ENCODE measurements at regions not wholly inside any gene's neighbourhood (a gene's known extent, or its start where the extent isn't known, plus 50 kb on each side); places are given as distances from the start of the nearest gene placed in this dataset.

DNA sequence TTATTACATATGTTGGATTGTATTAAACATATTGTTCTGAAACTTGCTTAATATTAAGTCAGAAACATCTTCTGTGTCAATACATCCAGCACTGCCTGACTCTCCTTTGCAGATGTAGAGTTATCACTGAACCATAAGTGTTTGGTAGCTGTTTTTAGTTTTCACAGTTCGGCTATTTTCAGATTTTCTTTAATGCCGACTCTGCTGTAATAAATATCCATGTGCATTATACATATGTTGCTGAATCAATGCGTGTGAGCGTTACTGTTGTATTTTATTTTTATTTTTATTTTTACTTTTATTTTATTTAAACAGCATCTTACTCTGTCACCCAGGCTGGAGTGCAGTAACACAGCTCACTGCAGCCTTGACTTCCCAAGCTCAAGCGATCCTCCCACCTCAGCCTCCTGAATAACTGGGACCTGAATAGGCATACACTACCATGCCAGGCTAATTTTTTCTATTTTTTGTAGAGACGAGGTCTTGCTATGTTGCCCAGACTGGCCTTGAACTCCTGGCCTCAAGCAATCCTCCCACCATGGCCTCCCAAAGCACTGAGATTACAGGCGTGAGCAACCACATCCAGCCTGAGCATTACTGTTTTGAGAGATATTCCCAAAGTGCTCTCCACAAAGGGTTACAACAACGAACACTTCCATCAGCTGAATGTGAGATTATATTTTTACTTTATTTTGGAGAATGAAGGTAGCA, 50.7 kb upstream of the NOCT start:
- H3K36me3 Mint-ChIP-seq (ENCODE audit: low read depth) = no peaks in the 10 kb centered on the region
- DNase-seq = no peak
- no peak overlapping the region for H3K27ac Mint-ChIP-seq
- H3K27me3 Mint-ChIP-seq = no peaks in the 10 kb centered on the region
- no peaks in the 10 kb centered on the region for H3K4me1 Mint-ChIP-seq (ENCODE audit: low read depth)
- no peak overlapping the region for H3K4me3 Mint-ChIP-seq
- no peaks in the 10 kb centered on the region for H3K9me3 Mint-ChIP-seq

DNA sequence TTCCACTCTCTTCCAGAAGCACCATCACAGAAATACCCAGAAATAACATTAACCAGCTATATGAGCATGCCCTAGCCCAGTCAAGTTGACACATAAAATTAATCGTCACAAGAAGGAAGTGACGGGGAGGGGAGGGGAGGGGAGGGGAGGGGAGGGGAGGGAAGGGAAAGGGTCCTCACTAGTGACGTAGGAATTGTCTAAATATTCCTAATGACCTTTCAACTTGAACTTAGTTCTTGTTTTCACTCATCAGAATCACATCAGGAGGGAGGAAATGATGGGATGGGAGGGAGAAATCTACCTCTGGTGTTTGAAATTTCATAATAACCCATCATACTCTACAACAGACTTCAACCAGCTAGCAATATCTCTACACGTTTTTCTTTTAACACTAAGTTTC, 52.2 kb upstream of the NOCT start:
- DNase-seq = no peak
- Mint-ChIP-seq H3K4me3 (no peak overlapping the region), H3K36me3 (ENCODE audit: low read depth) (no peaks in the 10 kb centered on the region), H3K9me3 (no peaks in the 10 kb centered on the region), H3K4me1 (ENCODE audit: low read depth) (peaks cover 2% of the 10 kb centered on the region), H3K27me3 (no peaks in the 10 kb centered on the region), H3K27ac (no peak overlapping the region)

DNA sequence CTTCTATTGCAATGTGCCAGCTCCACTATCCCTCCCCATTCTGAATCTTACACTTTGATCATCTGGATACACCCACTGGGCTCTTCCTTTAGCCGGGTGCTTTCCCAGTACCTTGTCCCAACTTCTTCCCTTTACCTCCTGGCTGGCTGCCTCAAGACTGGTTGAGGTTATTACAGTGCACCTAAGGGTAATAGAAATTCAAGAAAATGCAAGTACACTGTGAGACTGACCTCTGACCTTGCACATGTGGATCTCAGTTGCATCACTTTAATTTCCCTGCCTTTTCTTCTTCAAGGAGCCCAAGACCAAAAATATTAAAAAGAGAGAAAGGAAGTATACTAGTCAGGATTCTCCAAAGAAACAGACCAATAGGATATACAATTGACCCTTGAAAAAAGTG, 53.9 kb upstream of the NOCT start:
- no peak overlapping the region for H3K4me3 Mint-ChIP-seq
- no peaks in the 10 kb centered on the region for H3K36me3 Mint-ChIP-seq (ENCODE audit: low read depth)
- DNase-seq = no peak

DNA sequence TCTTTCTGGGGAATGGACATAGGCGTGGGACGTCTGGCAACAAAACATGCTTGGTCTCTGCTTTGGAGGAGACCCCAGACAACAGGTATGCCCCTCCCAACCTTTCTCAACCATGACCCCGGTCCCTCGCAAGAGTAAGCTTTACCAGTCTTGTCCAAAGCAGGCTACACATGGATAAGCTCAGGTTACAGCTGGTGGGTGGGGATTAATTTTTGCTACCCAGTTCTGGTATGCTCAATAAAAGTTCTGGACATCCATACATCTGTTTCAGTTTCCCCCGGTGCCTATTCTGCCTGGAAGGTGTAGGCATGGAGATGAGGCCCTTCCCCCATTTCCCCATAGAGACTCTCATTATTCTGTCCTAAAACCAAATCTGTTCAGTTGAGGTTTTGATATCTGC, 54.5 kb upstream of the NOCT start:
- Mint-ChIP-seq H3K4me1 (ENCODE audit: low read depth) (peaks cover 4% of the 10 kb centered on the region), H3K27me3 (peaks cover 3% of the 10 kb centered on the region), H3K4me3 (no peak overlapping the region), H3K36me3 (ENCODE audit: low read depth) (no peaks in the 10 kb centered on the region), H3K27ac (no peak overlapping the region), H3K9me3 (no peaks in the 10 kb centered on the region)
- no peak for DNase-seq

More for the DNA sequence above, 53.9 kb upstream of the NOCT start:
- H3K4me1 Mint-ChIP-seq (ENCODE audit: low read depth) = peaks cover 4% of the 10 kb centered on the region
- no peak overlapping the region for H3K27ac Mint-ChIP-seq
- peaks cover 3% of the 10 kb centered on the region for H3K27me3 Mint-ChIP-seq
- H3K9me3 Mint-ChIP-seq = no peaks in the 10 kb centered on the region

DNA sequence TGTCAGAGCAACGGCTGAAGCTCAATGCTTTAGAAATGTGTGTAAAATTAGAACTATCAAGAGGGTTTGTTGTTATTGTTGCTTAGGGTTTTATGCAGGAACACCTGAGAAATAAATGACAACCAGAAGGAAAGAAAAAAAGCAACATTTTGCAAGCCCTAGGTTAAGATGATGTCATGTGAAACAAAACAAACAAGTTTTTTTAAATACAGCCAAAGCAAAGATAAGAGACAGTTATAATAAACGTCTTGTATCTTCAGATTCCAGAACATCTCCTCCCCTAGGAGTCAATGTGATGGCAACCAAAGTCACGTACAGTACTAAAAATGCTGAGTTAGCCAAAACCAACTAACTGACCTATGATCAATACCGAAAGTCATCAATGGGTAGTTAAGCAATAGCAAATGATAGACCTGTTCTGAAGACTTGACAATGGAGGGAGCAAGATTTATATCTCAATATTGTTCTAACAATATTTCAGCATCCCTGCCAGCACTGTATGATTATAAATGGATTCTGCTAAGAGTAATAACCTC, 55.3 kb upstream of the NOCT start:
- no peaks in the 10 kb centered on the region for H3K9me3 Mint-ChIP-seq
- H3K36me3 Mint-ChIP-seq (ENCODE audit: low read depth) = no peaks in the 10 kb centered on the region
- no peak overlapping the region for H3K4me3 Mint-ChIP-seq
- no peak overlapping the region for H3K27ac Mint-ChIP-seq
- peaks cover 4% of the 10 kb centered on the region for H3K4me1 Mint-ChIP-seq (ENCODE audit: low read depth)
- H3K27me3 Mint-ChIP-seq = peaks cover 3% of the 10 kb centered on the region
- no peak for DNase-seq

DNA sequence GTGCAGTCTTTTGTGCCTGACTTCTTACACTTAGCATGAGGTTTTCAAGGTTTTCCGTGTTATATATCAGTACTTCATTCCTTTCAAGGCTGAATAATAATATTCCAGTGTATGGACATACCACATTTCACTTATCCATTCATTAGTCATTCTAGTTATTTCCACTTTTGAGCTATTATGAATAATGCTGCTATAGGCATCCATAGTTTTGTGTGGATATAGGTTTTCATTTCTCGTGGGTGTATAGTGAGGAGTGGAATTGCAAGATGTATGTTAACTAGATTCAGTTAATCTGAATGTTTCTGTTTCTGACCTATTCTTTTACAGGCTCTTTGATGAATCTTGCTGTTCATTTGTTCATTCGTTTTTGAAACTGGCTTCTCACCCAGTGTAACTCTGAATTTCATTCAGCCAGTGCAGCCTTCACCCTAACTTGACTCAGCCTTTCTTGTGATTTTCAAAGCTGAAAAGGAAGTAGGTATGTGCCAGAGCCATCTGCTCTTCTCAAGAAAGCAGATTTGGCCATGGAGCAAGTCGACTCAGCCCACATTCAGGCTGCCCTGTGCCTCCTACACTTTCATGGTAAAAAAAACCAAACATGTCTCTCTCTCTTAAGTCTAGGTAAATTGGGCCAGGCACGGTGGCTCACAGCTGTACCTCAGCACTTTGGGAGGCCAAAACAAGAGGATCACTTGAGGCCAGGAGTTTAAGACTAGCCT, 56.3 kb upstream of the NOCT start:
- Mint-ChIP-seq H3K4me3 (no peak overlapping the region), H3K27me3 (peaks cover 10% of the 10 kb centered on the region), H3K27ac (no peak overlapping the region), H3K36me3 (ENCODE audit: low read depth) (no peaks in the 10 kb centered on the region), H3K9me3 (no peaks in the 10 kb centered on the region), H3K4me1 (ENCODE audit: low read depth) (peaks cover 4% of the 10 kb centered on the region)
- no peak for DNase-seq

DNA sequence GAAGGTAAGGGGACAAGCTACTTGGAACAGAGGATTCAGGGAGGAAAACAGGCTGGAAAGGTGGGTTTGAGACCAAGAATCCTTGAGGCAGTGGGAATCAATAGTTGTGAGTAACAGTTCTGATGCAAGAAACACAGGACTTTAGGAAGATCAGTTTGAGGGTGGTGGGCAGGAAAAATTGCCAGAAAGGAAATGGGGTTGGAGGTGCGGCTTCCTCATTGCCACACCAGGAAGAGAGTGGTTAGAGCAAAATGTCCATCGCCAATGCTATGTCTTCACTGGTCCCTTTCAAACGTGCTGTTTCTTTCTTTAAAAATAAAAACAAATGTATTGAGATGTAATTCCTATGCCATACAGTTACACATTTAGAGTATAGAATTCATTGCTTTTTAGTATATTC, 57.1 kb upstream of the NOCT start:
- H3K4me1 Mint-ChIP-seq (ENCODE audit: low read depth) = peaks cover 4% of the 10 kb centered on the region

DNA sequence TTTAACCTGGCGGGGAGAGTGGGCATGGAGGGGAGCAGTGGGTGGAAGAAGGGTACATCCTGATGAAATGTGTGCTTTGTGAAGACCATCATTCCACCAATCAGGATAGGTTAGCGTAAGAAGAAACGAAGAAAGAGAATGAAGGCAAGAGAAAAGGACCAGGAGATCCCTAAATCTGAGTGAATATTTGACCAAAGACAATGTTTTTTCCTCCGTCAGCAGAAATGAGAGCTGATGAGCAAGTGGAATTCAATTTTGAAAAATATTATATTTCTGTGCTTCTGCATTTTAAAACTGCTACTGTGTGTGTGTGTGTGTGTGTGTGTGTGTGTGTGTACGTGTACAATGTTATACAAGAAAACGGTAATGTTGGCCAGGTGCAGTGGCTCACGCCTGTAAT, 58.3 kb upstream of the NOCT start:
- DNase-seq = no peak
- H3K4me1 Mint-ChIP-seq (ENCODE audit: low read depth) = peaks cover 7% of the 10 kb centered on the region
- H3K9me3 Mint-ChIP-seq = no peaks in the 10 kb centered on the region
- peaks cover 10% of the 10 kb centered on the region for H3K27me3 Mint-ChIP-seq
- H3K4me3 Mint-ChIP-seq = no peak overlapping the region
- H3K27ac Mint-ChIP-seq = no peak overlapping the region
- H3K36me3 Mint-ChIP-seq (ENCODE audit: low read depth) = no peaks in the 10 kb centered on the region

More for the DNA sequence above, 57.1 kb upstream of the NOCT start:
- Mint-ChIP-seq H3K36me3 (ENCODE audit: low read depth) (no peaks in the 10 kb centered on the region), H3K27ac (no peak overlapping the region), H3K27me3 (peaks cover 10% of the 10 kb centered on the region), H3K9me3 (no peaks in the 10 kb centered on the region), H3K4me3 (no peak overlapping the region)
- no peak for DNase-seq

DNA sequence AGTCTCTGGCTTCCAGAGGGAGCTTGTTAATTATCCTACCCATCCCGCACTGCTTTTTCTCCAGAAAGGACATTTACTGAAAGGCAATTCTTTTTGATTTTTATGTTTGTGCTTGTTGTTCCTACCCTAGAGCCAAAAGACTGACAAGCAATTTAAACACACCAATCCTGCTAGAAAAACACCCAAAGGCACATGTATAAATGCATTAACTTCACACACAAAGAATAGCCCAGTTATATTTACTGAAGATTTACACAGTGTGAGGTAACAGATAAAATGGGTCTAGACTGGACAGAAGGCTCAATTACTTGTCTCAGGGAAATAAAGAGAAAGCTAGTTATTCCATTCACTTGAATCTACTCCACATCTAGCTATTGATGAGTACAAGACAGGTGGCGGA, 61.2 kb upstream of the NOCT start:
- peaks cover 10% of the 10 kb centered on the region for H3K27me3 Mint-ChIP-seq
- no peaks in the 10 kb centered on the region for H3K36me3 Mint-ChIP-seq (ENCODE audit: low read depth)
- H3K4me1 Mint-ChIP-seq (ENCODE audit: low read depth) = peaks cover 12% of the 10 kb centered on the region
- no peaks in the 10 kb centered on the region for H3K9me3 Mint-ChIP-seq
- no peak for DNase-seq
- H3K4me3 Mint-ChIP-seq = no peak overlapping the region
- no peak overlapping the region for H3K27ac Mint-ChIP-seq

DNA sequence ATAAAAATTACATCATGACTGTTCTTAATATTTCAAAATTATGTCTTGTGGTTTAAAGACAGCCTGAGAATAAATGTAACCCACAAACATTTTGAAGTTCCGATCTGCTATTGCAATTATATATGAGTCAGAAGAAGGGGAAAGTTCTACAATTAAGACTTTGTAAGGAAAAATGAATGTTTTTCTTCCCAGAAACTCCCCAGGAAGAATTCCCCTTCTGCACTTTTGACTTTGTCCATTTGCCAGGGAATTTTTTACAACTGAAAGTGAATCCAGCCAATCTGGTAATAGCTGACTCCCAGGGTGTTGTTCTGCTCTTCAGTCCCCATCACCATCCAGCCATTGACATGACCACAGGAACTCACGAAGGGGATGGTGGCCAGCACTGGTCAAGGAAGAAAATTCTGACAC, 61.6 kb upstream of the NOCT start:
- Mint-ChIP-seq H3K27me3 (peaks cover 10% of the 10 kb centered on the region), H3K9me3 (no peaks in the 10 kb centered on the region), H3K4me1 (ENCODE audit: low read depth) (peaks cover 11% of the 10 kb centered on the region), H3K27ac (no peak overlapping the region), H3K36me3 (ENCODE audit: low read depth) (no peaks in the 10 kb centered on the region), H3K4me3 (no peak overlapping the region)
- DNase-seq = no peak

DNA sequence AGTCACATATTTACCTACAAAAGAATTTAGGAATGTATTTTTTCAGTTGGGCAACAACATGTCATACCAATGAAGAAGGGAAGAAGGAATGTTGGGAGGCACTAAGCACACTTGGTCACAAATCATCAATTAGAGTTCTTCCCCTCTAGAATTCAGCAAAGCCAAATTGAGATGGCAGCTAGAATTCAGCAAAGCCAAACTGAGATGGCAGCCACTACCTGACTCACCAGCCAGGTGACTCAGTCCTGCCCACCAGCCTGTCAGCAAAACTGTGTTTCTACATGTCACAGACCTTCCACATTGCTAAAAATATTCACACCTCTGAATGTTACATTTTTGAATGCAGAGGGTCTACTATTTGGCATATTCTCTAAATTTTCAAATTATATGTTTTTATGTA, 63.2 kb upstream of the NOCT start:
- peaks cover 10% of the 10 kb centered on the region for H3K27me3 Mint-ChIP-seq
- no peaks in the 10 kb centered on the region for H3K9me3 Mint-ChIP-seq
- H3K36me3 Mint-ChIP-seq (ENCODE audit: low read depth) = no peaks in the 10 kb centered on the region
- H3K27ac Mint-ChIP-seq = no peak overlapping the region
- H3K4me1 Mint-ChIP-seq (ENCODE audit: low read depth) = peaks cover 8% of the 10 kb centered on the region
- no peak overlapping the region for H3K4me3 Mint-ChIP-seq
- peak; percentile 34 for DNase-seq

DNA sequence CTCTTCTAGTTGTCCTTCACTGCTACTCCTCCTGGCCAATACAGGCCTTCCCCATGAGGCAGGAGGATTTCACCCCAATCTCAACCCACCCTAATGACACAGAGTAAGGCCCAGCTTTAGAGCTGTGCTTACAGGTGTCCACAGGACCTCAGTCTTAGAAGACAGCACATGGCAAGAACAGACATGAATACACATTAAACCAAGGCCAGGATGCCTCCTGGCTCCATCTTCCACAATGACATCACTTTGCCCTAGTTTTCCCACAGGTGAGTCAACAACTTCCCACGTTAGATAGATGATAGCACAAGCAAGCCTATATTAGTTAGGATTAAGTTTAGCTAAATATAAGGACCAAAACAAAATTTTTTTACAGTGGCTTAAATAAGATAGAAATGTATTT, 63.8 kb upstream of the NOCT start:
- no peak overlapping the region for H3K4me3 Mint-ChIP-seq
- H3K36me3 Mint-ChIP-seq (ENCODE audit: low read depth) = no peaks in the 10 kb centered on the region
- DNase-seq = no peak
- H3K4me1 Mint-ChIP-seq (ENCODE audit: low read depth) = peaks cover 8% of the 10 kb centered on the region
- H3K9me3 Mint-ChIP-seq = no peaks in the 10 kb centered on the region
- no peak overlapping the region for H3K27ac Mint-ChIP-seq
- H3K27me3 Mint-ChIP-seq = peaks cover 7% of the 10 kb centered on the region

DNA sequence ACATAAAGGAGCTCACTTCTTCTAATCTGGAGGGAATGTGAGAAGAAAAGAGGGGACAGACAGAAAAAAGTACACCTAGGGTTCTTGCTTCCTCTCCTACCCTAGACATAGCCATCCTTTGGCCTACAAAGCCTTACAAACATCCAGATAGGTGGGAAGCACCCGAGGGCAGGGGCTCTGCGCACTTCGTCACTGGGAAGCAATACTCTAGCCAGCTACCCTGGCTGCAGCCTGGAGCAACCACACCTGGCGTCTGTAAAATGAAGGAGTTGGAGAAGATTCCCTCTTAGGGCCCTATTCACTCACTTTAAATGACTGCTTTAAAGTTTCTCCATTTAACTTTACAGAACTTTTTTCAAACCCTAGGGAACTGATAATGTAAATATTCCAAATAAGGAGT, 65.7 kb upstream of the NOCT start:
- H3K4me1 Mint-ChIP-seq (ENCODE audit: low read depth) = peaks cover 8% of the 10 kb centered on the region

DNA sequence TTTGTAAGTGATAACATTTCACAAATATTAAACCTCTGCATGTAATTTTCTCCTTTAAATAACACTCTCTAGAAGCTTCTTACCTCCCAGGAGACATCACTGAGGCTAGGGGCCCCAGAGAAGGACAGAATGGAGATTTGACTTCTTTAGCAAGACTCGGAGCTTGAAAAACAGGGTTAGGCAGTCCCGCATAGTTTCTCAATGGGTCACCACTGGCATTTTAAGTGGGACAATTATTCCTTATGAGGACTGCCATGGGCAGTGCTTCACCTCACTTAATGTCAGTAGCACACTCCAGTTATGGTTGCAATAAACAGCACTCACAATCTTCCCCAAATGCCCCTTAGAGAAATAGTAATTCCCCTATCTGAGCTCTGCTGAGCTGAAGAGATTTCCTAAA, 66.7 kb upstream of the NOCT start:
- Mint-ChIP-seq H3K36me3 (ENCODE audit: low read depth) (no peaks in the 10 kb centered on the region), H3K27ac (no peak overlapping the region), H3K4me1 (ENCODE audit: low read depth) (peaks cover 8% of the 10 kb centered on the region), H3K9me3 (no peaks in the 10 kb centered on the region), H3K4me3 (no peak overlapping the region), H3K27me3 (no peaks in the 10 kb centered on the region)
- DNase-seq = no peak

More for the DNA sequence above, 65.7 kb upstream of the NOCT start:
- Mint-ChIP-seq H3K4me3 (no peak overlapping the region), H3K9me3 (no peaks in the 10 kb centered on the region), H3K27ac (no peak overlapping the region), H3K36me3 (ENCODE audit: low read depth) (no peaks in the 10 kb centered on the region), H3K27me3 (peaks cover 6% of the 10 kb centered on the region)
- DNase-seq = no peak

DNA sequence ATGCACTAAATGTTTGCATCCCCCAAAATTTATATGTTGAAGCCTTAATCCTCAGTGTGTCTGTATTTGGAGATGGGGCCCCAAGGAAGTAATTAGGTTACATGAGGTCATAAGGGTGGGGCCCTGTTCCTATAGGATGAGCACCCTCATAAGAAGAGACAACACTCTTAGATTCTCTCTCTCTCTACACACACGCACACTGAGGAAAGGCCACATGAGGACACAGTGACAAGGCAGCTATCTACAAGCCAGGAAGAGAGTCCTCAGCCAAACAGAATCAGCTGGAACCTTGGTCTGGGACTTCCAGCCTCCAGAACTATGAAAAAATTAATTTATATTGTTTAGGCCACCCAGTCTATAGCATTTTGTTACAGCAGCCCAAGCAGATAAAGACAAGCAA, 69.3 kb upstream of the NOCT start:
- H3K36me3 Mint-ChIP-seq (ENCODE audit: low read depth) = no peaks in the 10 kb centered on the region
- DNase-seq = no peak
- no peaks in the 10 kb centered on the region for H3K27me3 Mint-ChIP-seq
- no peak overlapping the region for H3K4me3 Mint-ChIP-seq
- H3K9me3 Mint-ChIP-seq = no peaks in the 10 kb centered on the region
- no peak overlapping the region for H3K27ac Mint-ChIP-seq
- H3K4me1 Mint-ChIP-seq (ENCODE audit: low read depth) = no peaks in the 10 kb centered on the region
